Esophagus muscularis mucosa (tissue), 4 donors: ENCODE measurements at regions not wholly inside any gene's neighbourhood (a gene's known extent, or its start where the extent isn't known, plus 50 kb on each side); places are given as distances from the start of the nearest gene placed in this dataset.

ENCODE experiments used
- DNase-seq: peaks from one replicate; pipeline ENCODE4 v3.0.0-alpha.2; 2017; ENCODE audit errors: extremely low spot score
- H3K27ac ChIP-seq, 4 donors: fragments of 200-600 bp; sonication (generic); replicated peaks in 1 of 4; 1 replicate in 3 of 4; 2 replicates in 1 of 4; pipeline ENCODE4 v1.5.1; 2016 to 2019; ENCODE audit warnings: mild to moderate bottlenecking in 1 of 4
- H3K27me3 ChIP-seq, 4 donors: fragments of 200-600 bp; sonication (generic); one replicate each; pipeline versions ENCODE4 v1.5.1 to v1.6.0; 2016 to 2019
- H3K36me3 ChIP-seq, 4 donors: fragments of 200-600 bp; sonication (generic); one replicate each; pipeline ENCODE4 v1.5.1; 2016 to 2019
- H3K4me1 ChIP-seq, 4 donors: fragments of 200-600 bp; sonication (generic); one replicate each; pipeline ENCODE4 v1.5.1; 2016 to 2019
- H3K4me3 ChIP-seq, 4 donors: fragments of 200-600 bp; sonication (generic); 1 replicate in 2 of 4; 2 replicates in 2 of 4; pipeline ENCODE4 v1.5.1; 2016 to 2019; ENCODE audit warnings: mild to moderate bottlenecking in 4 of 4, moderate library complexity in 1 of 4
- H3K9me3 ChIP-seq, 4 donors: fragments of 200-600 bp; sonication (generic); 1 replicate in 3 of 4; 2 replicates in 1 of 4; pipeline ENCODE4 v1.5.1; 2016 to 2019
- EP300 ChIP-seq: sonication (generic); formaldehyde crosslinking; IDR thresholded peaks from one replicate; pipeline ENCODE4 v1.6.1; 2017; ENCODE audit warnings: antibody characterized with exemption
- POLR2A ChIP-seq: fragments of 450-650 bp; IDR thresholded peaks from one replicate; pipeline ENCODE4 v1.6.1; 2017; ENCODE audit warnings: antibody characterized with exemption, moderate library complexity, mild to moderate bottlenecking, low read depth
- POLR2AphosphoS5 ChIP-seq, 2 donors: sonication (generic); formaldehyde crosslinking; IDR thresholded peaks; one replicate each; pipeline ENCODE4 v1.6.1; 2017; ENCODE audit warnings: antibody characterized with exemption in 2 of 2
- WGBS: methylation state at CpG from one replicate; pipeline ENCODE4 v1.1.5; 2018; 5-methylcytosine and 5-hydroxymethylcytosine counted together
- intact Hi-C: fragments of 100-400 bp; cut with DNase I; formaldehyde crosslinking; loops from one replicate; pipeline ENCODE4 v1.15.1; 2023
- TF ChIP-seq, protein P1 (sequence below), 3 experiments: fragments of 200-600 bp in 2 of 3; fragments of 450-650 bp in 1 of 3; sonication (generic) in 2 of 3; IDR thresholded peaks; one replicate each; pipeline ENCODE4 v1.5.1; 2017 to 2019; ENCODE audit warnings: antibody characterized with exemption in 3 of 3, mild to moderate bottlenecking in 2 of 3, moderate library complexity in 1 of 3

DNA sequence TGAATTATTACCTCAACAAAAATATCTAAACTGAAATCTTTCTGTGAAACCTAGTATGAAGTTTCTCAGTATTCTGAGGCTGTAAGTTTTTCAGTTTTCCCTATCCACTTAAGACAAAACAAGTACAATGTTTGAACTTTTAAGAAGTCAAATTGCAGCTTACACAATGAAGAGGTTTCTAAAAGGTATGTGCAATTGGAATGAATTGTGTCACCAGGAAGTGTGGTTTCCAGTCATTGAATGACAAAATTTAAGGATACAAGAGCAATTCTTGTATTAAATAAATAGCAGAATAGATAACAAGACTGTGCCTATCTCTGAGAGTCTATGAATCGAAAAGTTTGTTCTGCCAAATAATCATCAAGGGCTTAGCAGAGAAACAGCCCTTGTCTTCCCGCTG, 207.3 kb downstream of the ANKRD50 start:
- Histone ChIP-seq H3K4me3 (no peak overlapping the region), H3K27ac (no peak overlapping the region), H3K4me1 (no peaks in the 10 kb centered on the region), H3K27me3 (no peaks in the 10 kb centered on the region), H3K9me3 (no peaks in the 10 kb centered on the region), H3K36me3 (no peaks in the 10 kb centered on the region)
- WGBS: 88% methylated on average over 2 of the region's 2 CpGs
- intact Hi-C loops: no loop called here
- DNase-seq: no peak
- TF ChIP-seq, protein P1, sequence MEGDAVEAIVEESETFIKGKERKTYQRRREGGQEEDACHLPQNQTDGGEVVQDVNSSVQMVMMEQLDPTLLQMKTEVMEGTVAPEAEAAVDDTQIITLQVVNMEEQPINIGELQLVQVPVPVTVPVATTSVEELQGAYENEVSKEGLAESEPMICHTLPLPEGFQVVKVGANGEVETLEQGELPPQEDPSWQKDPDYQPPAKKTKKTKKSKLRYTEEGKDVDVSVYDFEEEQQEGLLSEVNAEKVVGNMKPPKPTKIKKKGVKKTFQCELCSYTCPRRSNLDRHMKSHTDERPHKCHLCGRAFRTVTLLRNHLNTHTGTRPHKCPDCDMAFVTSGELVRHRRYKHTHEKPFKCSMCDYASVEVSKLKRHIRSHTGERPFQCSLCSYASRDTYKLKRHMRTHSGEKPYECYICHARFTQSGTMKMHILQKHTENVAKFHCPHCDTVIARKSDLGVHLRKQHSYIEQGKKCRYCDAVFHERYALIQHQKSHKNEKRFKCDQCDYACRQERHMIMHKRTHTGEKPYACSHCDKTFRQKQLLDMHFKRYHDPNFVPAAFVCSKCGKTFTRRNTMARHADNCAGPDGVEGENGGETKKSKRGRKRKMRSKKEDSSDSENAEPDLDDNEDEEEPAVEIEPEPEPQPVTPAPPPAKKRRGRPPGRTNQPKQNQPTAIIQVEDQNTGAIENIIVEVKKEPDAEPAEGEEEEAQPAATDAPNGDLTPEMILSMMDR (IDR thresholded peaks at IDR 0.05): no peak
- no peak for TF ChIP-seq POLR2AphosphoS5 (IDR thresholded peaks at IDR 0.05)
- TF ChIP-seq EP300: no peak
- TF ChIP-seq POLR2A: no peak

DNA sequence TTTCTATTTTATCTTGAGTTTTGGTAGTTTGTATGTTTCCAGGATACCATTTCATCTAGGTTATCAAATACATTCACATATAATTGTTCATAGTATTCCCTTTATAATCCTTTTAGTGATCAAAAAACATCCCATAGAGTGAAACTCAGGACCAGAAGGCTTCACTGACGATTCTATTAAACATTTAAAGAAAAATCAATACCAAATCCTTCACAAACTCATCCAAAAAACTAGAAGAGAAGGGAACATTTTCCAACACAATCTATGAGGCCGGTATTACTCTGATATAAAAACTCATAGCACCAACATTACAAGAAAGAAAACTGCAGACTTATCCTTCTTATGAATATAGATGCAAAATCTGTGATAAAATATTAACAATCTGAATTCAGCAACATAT, 203.4 kb downstream of the ANKRD50 start:
- WGBS: 89% methylated on average over 2 of the region's 2 CpGs
- Histone ChIP-seq H3K9me3 (no peaks in the 10 kb centered on the region), H3K4me1 (no peaks in the 10 kb centered on the region), H3K4me3 (no peak overlapping the region), H3K27me3 (no peaks in the 10 kb centered on the region), H3K27ac (no peak overlapping the region), H3K36me3 (no peaks in the 10 kb centered on the region)
- DNase-seq: no peak
- TF ChIP-seq, protein P1 (IDR thresholded peaks at IDR 0.05): no peak
- intact Hi-C loops: no loop called here

DNA sequence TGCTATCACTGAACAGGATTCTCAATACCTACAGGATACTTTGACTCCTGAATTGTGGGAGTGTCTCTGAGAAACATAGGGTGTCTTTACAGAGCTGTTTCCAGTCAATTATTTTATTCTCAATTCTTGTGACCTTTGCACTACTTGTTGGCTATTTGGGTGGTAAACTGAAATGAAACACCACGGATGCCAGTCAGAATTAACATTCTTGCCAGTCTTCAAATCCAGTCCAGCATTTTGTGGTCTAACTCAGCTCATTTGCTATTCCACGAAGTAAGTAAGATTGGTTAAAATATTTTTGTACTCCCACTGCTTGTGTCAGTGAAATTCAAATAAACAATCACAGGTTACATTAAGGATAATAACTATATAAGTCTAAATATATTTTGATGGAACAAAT, 197.9 kb downstream of the ANKRD50 start:
- no peaks in the 10 kb centered on the region for H3K9me3 ChIP-seq
- H3K4me3 ChIP-seq: no peak overlapping the region
- DNase-seq: no peak
- H3K36me3 ChIP-seq: no peaks in the 10 kb centered on the region
- no peaks in the 10 kb centered on the region for H3K27me3 ChIP-seq
- TF ChIP-seq POLR2A (no peak), EP300 (no peak), POLR2AphosphoS5 (IDR thresholded peaks at IDR 0.05) (no peak)
- TF ChIP-seq, protein P1 (IDR thresholded peaks at IDR 0.05): no peak
- H3K27ac ChIP-seq: no peak overlapping the region
- intact Hi-C loops: no loop called here
- 86% methylated on average over 2 of the region's 2 CpGs for WGBS
- H3K4me1 ChIP-seq: no peaks in the 10 kb centered on the region

DNA sequence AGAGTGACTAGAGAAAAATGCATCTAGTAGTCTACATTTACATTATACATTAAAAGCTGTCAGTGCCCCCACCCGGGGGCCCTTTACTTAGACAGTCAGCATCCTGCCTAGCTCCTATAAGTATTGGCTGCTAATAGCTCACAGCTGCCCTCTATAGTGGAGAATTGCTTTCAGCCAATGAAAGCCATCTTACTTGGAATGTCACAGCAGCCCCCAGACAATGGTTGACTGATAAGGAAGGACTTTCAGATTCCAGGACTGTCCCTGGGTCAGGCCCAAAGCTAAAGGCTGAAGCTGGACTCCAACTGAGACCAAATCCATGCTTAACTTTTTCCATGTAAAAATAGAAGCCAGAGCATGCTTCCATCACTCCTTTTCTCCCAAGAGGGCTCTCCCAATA, 196.9 kb downstream of the ANKRD50 start:
- intact Hi-C loops: no loop called here
- Histone ChIP-seq H3K4me3 (no peak overlapping the region), H3K9me3 (no peaks in the 10 kb centered on the region), H3K27me3 (no peaks in the 10 kb centered on the region), H3K27ac (no peak overlapping the region), H3K36me3 (no peaks in the 10 kb centered on the region), H3K4me1 (no peaks in the 10 kb centered on the region)
- DNase-seq: no peak
- WGBS: 100% methylated on average over 1 of the region's 1 CpG
- TF ChIP-seq POLR2A: no peak
- TF ChIP-seq EP300: no peak
- TF ChIP-seq, protein P1 (IDR thresholded peaks at IDR 0.05): no peak
- TF ChIP-seq POLR2AphosphoS5 (IDR thresholded peaks at IDR 0.05): no peak

DNA sequence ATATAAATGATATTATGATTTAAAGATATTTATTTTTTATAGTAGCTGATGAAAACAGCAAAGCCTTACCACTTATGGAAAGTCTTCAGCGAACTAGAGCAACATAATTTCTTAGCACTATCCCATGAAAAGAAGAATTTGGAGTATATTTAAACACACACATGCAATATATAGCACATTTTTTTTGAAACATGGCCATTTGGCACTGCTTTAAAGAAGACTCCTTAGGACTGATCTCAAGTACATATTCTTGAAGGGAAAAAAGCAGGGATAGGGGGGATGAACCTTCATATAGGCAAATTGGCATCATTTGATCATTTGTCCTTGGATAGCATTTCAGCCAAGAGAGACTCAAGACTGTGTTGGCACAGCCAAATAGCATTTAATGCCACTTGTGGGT, 193.3 kb downstream of the ANKRD50 start:
- Histone ChIP-seq H3K27me3 (no peaks in the 10 kb centered on the region), H3K36me3 (no peaks in the 10 kb centered on the region), H3K4me3 (no peak overlapping the region), H3K27ac (no peak overlapping the region), H3K9me3 (no peaks in the 10 kb centered on the region), H3K4me1 (no peaks in the 10 kb centered on the region)
- intact Hi-C loops: no loop called here
- TF ChIP-seq EP300: no peak
- DNase-seq: no peak
- 91% methylated on average over 1 of the region's 1 CpG for WGBS
